ENCODE measurements at regions not wholly inside any gene's neighbourhood (a gene's known extent, or its start where the extent isn't known, plus 50 kb on each side); places are given as distances from the start of the nearest gene placed in this dataset.

DNA sequence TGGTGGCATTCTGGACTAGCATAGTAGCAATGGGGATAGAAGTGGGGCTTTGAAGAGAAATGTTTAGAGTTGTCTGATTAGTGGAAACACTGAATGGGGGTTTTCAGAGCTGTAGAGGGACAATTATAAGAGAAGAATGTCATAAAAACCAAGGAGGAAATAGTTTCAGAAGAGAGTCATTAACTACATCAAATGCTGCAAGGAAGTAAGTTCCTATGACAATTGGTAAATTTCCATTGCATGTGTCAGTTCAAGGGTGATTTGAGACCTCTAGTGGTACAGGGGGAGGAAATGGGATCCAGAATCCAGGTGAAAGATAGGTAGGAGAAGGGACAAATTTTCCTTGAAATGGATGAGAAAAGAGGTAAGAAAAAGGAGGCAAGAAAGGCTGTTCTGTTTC, 68.3 kb upstream of the TBC1D5 start:
- TF ChIP-seq, protein P1, sequence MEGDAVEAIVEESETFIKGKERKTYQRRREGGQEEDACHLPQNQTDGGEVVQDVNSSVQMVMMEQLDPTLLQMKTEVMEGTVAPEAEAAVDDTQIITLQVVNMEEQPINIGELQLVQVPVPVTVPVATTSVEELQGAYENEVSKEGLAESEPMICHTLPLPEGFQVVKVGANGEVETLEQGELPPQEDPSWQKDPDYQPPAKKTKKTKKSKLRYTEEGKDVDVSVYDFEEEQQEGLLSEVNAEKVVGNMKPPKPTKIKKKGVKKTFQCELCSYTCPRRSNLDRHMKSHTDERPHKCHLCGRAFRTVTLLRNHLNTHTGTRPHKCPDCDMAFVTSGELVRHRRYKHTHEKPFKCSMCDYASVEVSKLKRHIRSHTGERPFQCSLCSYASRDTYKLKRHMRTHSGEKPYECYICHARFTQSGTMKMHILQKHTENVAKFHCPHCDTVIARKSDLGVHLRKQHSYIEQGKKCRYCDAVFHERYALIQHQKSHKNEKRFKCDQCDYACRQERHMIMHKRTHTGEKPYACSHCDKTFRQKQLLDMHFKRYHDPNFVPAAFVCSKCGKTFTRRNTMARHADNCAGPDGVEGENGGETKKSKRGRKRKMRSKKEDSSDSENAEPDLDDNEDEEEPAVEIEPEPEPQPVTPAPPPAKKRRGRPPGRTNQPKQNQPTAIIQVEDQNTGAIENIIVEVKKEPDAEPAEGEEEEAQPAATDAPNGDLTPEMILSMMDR (IDR thresholded peaks at IDR 0.05), result peak; percentile 8
- no peak for TF ChIP-seq EZH2 (IDR thresholded peaks at IDR 0.05; ENCODE audit: borderline replicate concordance, insufficient read depth, low read depth, low read length, poor library complexity, severe bottlenecking)

All from B cell (primary cell).